Right cardiac atrium (tissue), 5 donors: ENCODE measurements at regions not wholly inside any gene's neighbourhood (a gene's known extent, or its start where the extent isn't known, plus 50 kb on each side); places are given as distances from the start of the nearest gene placed in this dataset.
"Not testable (repeated sequence)": the region's sequence is repeated elsewhere in the genome, so short reads cannot be mapped to it uniquely, and the experiment has no call there.

Source experiments
- ATAC-seq, 2 donors: fragments of 200-7000 bp; cut with Tn5 transposase; one replicate each; pipeline versions ENCODE4 v1.8.0 to v1.9.1; 2020; ENCODE audit warnings: moderate library complexity in 2 of 2, mild to moderate bottlenecking in 1 of 2
- DNase-seq, 3 donors: peaks; one replicate each; pipeline ENCODE4 v3.0.0-alpha.2; 2020
- H3K27ac ChIP-seq: one replicate; pipeline ENCODE4 v1.5.1; 2013; ENCODE audit warnings: mild to moderate bottlenecking, low read length, control low read depth, moderate library complexity
- H3K27me3 ChIP-seq: one replicate; pipeline ENCODE4 v1.6.1; 2013; ENCODE audit not compliant: control insufficient read depth, insufficient read depth
- H3K4me1 ChIP-seq: one replicate; pipeline ENCODE4 v1.6.1; 2013; ENCODE audit warnings: low read length; ENCODE audit not compliant: control insufficient read depth, insufficient read depth
- H3K4me3 ChIP-seq: one replicate; pipeline ENCODE4 v1.5.1; 2013; ENCODE audit warnings: low read length, control low read depth
- H3K9me3 ChIP-seq: one replicate; pipeline ENCODE4 v1.6.1; 2013; ENCODE audit warnings: low read length; ENCODE audit not compliant: control insufficient read depth
- WGBS: extraction: QIAGEN DNeasy Blood & Tissue Kit; methylation state at CpG from one replicate; pipeline ENCODE4 v1.1.7; 2013; 5-methylcytosine and 5-hydroxymethylcytosine counted together
- intact Hi-C, 4 donors: fragments of 100-400 bp; cut with DNase I; formaldehyde crosslinking; loops; one replicate each; pipeline versions ENCODE4 v1.11.0 to v1.14.0; 2022 to 2023
- donor health status: healthy with polysubstance abuse.
- donor health status: DM: no; HTN: yes; CAD: no.
- donor health status: DM: no; HTN: no; CAD: no.
- donor health status: DM: no; HTN: yes; CAD: no; lungs with severe emphysema.
- donor health status: DM: yes; HTN: yes; CAD: no.

DNA sequence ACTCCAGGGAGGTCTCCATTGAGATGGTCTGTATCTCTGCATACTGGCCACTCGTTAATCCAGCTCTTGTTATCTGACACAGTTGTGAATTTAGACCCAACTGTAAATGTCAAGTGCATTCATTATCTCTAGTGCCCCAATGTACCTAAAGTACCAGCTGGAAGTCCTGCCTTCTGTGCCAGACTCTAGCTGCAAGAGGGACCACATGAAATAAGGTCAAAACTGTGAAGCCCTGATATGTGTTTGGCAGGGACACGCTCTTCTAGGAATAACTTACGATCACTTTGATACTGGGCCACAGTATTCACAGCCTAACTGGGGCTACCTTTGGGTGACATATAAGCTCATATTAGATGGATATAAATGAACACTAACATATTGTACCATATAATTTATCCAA lies 268.5 kb downstream of the LRIG3 start:
- intact Hi-C loops, result no loop called here
- Histone ChIP-seq H3K9me3 (no peaks in the 10 kb centered on the region), H3K27me3 (no peaks in the 10 kb centered on the region), H3K4me1 (peaks cover 1% of the 10 kb centered on the region), H3K27ac (no peak overlapping the region), H3K4me3 (no peak overlapping the region)
- WGBS, result 64% methylated on average over 3 of the region's 3 CpGs
- ATAC-seq, result no peak
- no peak for DNase-seq

DNA sequence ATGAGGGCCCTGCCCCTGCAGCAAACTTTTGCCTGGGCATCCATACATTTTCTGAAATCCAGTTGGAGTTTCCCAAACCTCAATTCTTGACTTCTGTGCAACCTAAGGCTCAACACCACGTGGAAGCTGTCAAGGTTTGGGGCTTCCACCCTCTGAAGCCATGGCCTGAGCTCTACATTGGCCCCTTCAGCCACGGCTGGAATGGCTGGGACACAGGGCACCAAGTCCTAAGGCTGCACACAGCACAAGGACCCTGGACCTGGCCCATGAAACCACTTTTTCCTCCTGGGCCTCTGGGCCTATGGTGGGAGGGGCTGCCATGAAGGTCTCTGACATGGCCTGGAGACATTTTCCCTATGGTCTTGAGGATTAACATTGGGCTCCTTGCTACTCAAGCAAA lies 266.3 kb downstream of the LRIG3 start:
- no peak for ATAC-seq
- Histone ChIP-seq H3K9me3 (no peaks in the 10 kb centered on the region), H3K27ac (no peak overlapping the region), H3K27me3 (no peaks in the 10 kb centered on the region), H3K4me1 (no peaks in the 10 kb centered on the region), H3K4me3 (no peak overlapping the region)
- intact Hi-C loops, result no loop called here
- no peak for DNase-seq
- WGBS, result 51% methylated on average over 2 of the region's 2 CpGs

DNA sequence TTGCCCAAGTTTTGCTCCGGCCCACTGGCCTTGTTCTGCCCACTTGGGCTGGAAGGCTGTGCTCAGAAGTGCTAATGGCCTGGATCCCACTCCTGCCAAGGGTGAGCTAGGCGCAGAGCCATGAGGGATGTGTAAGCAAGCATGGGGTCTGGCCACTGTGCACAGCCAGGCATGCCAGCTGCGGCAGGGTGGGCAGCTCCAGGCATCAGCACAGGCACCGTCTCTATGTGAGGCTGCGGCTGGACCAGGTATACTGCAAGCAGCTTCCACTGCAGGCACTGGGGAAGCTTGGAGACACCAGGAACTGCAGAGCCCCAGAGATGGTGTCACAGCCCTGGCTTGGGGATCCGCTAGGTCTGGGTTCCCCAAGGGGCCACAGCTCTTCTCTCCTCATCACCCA lies 264.9 kb downstream of the LRIG3 start:
- Histone ChIP-seq H3K4me1 (no peaks in the 10 kb centered on the region), H3K4me3 (no peak overlapping the region), H3K27ac (no peak overlapping the region), H3K27me3 (no peaks in the 10 kb centered on the region), H3K9me3 (no peaks in the 10 kb centered on the region)
- intact Hi-C loops, result no loop called here
- WGBS, result 89% methylated on average over 6 of the region's 6 CpGs
- peak in 1 of 3 donors; percentile 43 for DNase-seq
- ATAC-seq, result no peak

DNA sequence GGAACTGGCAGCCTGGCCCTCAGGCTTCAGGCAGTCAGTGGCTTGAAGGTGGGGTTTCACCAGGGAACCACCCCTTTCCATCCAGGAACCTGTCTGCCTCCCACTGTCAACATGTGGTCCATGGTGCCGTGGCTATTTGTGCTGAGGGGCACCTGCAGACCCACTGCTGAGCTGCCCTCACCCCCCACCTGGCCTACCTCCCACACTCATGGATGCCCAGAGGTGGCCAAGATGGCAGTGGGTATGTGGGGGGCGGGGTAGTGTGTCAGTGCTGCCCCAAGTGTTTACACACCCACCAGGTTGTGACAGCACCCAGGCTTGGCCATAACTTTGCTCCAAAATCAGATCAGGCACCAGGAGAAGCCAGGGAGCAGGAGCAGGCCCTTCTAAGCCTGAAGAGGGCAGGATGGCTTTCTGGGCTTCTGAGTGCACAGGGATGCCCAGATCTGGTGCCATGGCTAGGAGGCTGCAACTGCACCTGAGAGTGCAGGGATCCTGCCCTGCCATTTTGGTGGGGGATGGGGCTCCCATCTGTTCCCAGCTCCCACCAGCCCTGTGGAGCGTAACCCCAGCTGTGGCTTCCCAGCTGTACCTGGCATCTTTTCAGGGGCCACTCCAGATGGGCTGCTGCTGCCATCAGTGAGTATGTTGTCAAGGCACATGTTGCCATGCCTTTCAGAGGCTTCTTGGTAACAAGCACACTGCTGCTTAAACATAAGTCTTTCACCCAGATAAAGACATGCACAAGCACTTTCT lies 263.9 kb downstream of the LRIG3 start:
- 91% methylated on average over 3 of the region's 3 CpGs for WGBS
- no peaks in the 10 kb centered on the region for H3K4me1 ChIP-seq
- DNase-seq (peak in 2 of 3 donors; percentile 20 to 47), ATAC-seq (peak in 1 of 2 donors; percentile 25)
- H3K4me3 ChIP-seq, result no peak overlapping the region
- H3K27me3 ChIP-seq, result no peaks in the 10 kb centered on the region
- H3K9me3 ChIP-seq, result no peaks in the 10 kb centered on the region
- intact Hi-C loops, result no loop called here
- no peak overlapping the region for H3K27ac ChIP-seq

GRCh38 chr12:58657190-58657589 lies 263.1 kb downstream of the LRIG3 start:
- no peaks in the 10 kb centered on the region for H3K4me1 ChIP-seq
- H3K4me3 ChIP-seq, result no peak overlapping the region
- intact Hi-C loops, result no loop called here
- ATAC-seq, result no peak
- WGBS, result 77% methylated on average over 1 of the region's 1 CpG
- no peaks in the 10 kb centered on the region for H3K9me3 ChIP-seq
- H3K27me3 ChIP-seq, result no peaks in the 10 kb centered on the region
- H3K27ac ChIP-seq, result no peak overlapping the region
- no peak for DNase-seq

DNA sequence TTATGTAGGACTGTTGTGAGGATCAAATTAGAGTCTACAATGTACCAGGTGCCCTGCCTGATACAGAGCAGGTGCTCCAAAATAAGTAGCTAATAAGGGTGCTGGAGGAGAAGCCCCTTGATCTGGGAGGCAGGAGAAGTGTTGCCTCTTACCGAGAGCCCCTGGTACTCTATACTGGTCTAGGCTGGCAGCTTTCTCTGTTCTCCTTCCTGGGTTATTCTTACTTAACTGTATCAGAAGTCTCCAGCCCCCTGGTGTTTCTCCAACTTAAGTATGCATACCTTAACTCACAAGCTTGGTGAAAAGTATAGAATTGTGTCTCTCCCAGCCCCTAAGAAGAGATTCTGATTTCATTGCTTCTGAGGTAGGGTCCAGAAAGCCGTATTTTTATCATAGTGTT lies 254.9 kb downstream of the LRIG3 start:
- DNase-seq (no peak), ATAC-seq (no peak)
- H3K27me3 ChIP-seq, result no peaks in the 10 kb centered on the region
- WGBS, result 87% methylated on average over 2 of the region's 2 CpGs
- intact Hi-C loops, result no loop called here
- H3K27ac ChIP-seq, result no peak overlapping the region
- no peak overlapping the region for H3K4me3 ChIP-seq
- H3K9me3 ChIP-seq, result no peaks in the 10 kb centered on the region
- H3K4me1 ChIP-seq, result no peaks in the 10 kb centered on the region

DNA sequence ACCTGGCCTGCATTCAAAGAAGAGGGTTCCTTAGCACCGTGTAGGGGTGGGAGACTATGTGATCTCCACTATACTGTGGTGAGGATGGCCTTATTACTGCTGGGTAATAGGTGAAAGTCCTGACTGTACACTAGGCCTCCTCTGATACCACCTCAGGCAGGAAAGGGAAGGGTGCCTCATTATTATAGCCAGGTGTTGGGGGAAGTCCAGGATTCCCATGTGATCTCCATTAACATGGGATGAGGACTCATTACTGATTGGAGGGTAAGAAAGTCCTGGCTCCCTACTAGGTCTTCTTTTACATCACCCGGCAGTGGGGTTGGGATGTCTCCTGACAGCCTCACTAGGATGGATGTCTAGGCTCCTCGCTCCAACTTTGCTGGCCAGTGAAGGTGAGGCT lies 252.1 kb downstream of the LRIG3 start:
- H3K27me3 ChIP-seq, result no peaks in the 10 kb centered on the region
- 92% methylated on average over 3 of the region's 3 CpGs for WGBS
- no peak for ATAC-seq
- no peak for DNase-seq
- H3K9me3 ChIP-seq, result no peaks in the 10 kb centered on the region
- H3K4me3 ChIP-seq, result no peak overlapping the region
- no peaks in the 10 kb centered on the region for H3K4me1 ChIP-seq
- H3K27ac ChIP-seq, result no peak overlapping the region
- intact Hi-C loops, result no loop called here

GRCh38 chr12:58668871-58669270 lies 251.4 kb downstream of the LRIG3 start:
- no peaks in the 10 kb centered on the region for H3K9me3 ChIP-seq
- intact Hi-C loops, result no loop called here
- WGBS, result 82% methylated on average over 1 of the region's 1 CpG
- H3K4me1 ChIP-seq, result no peaks in the 10 kb centered on the region
- H3K27ac ChIP-seq, result no peak overlapping the region
- ATAC-seq (no peak), DNase-seq (no peak)
- no peaks in the 10 kb centered on the region for H3K27me3 ChIP-seq
- H3K4me3 ChIP-seq, result no peak overlapping the region

DNA sequence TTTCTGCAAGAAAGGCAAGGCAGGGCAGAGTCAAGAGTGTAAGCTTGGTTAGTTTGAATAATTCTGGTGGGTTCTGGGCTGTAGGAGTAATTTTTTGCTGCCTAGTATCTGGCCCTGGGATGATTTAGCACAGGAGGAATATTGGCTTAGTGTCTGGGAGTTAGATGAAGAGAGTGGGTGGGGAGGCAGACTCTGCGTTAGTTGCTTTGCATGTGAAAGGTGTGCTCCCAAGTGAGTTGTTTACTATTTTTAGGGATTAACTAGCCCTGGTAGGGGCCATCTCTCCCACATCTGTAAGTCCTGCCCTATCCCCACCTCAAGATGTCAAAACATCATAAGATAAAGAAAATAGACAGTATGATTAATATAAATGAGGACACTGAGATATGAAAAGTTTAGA lies 249.7 kb downstream of the LRIG3 start:
- Histone ChIP-seq H3K4me3 (no peak overlapping the region), H3K27me3 (no peaks in the 10 kb centered on the region), H3K27ac (no peak overlapping the region), H3K9me3 (no peaks in the 10 kb centered on the region), H3K4me1 (no peaks in the 10 kb centered on the region)
- 77% methylated on average over 1 of the region's 1 CpG for WGBS
- DNase-seq (no peak), ATAC-seq (no peak)
- intact Hi-C loops, result no loop called here

DNA sequence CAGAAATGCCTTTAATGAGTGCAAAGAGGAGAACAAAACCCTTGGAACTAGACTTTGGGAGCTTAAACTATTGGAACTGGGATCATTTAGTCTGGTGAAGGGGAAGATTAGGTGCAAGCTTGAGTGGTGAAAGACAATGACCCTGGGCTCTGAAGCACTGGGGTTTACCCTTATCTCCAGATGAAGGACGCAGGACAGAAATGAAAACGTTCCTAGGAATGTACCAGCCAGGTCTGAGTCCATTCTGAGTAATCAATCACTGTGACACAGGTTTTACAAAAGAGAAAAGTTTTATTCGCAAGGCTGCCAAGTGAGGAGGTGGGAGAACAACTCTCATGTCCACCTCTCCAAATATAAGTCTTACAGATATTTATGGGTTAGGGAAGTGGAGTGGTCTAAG lies 249.1 kb downstream of the LRIG3 start:
- no peak overlapping the region for H3K27ac ChIP-seq
- no peaks in the 10 kb centered on the region for H3K9me3 ChIP-seq
- no peaks in the 10 kb centered on the region for H3K4me1 ChIP-seq
- intact Hi-C loops, result no loop called here
- no peaks in the 10 kb centered on the region for H3K27me3 ChIP-seq
- no peak overlapping the region for H3K4me3 ChIP-seq
- DNase-seq (no peak), ATAC-seq (no peak)
- WGBS, result 41% methylated on average over 3 of the region's 3 CpGs

DNA sequence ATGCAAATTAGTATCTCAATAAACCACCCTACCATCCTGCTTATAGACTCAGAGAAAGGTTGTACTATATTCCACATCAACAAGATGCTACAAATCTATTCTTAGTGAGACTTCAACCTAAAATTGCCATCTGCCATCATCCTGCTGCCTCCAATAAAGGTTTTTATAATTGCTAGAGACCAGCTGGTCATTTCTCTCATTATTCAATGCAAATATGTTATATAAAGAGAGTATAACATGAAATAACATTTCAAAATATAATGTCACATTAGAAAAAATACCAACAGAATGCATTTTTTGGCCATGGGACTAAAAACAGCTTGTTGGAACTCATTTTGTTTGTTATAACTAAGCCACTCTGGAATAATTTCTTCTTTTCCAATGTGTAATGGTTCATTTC lies 247.3 kb downstream of the LRIG3 start:
- intact Hi-C loops, result no loop called here
- Histone ChIP-seq H3K4me3 (no peak overlapping the region), H3K27me3 (no peaks in the 10 kb centered on the region), H3K4me1 (no peaks in the 10 kb centered on the region), H3K9me3 (no peaks in the 10 kb centered on the region), H3K27ac (no peak overlapping the region)
- ATAC-seq (no peak), DNase-seq (no peak)

GRCh38 chr12:58677833-58678232 lies 242.5 kb downstream of the LRIG3 start:
- ATAC-seq, H3K4me3 ChIP-seq, DNase-seq, H3K9me3 ChIP-seq, intact Hi-C loops, H3K27ac ChIP-seq, H3K27me3 ChIP-seq, H3K4me1 ChIP-seq: not testable (repeated sequence)
- WGBS, result 93% methylated on average over 2 of the region's 3 CpGs
